Smooth muscle cell (in vitro differentiated cells): ENCODE measurements at regions not wholly inside any gene's neighbourhood (a gene's known extent, or its start where the extent isn't known, plus 50 kb on each side); places are given as distances from the start of the nearest gene placed in this dataset.

Experiments
- DNase-seq: peaks from one replicate; lab custom pipeline; 2025; ENCODE audit not compliant: unreplicated experiment; lab: John Stamatoyannopoulos, UW
- H2AFZ ChIP-seq: fragments of 200-600 bp; sonication (generic); 2 replicates; pipeline ENCODE4 v1.6.0; 2016; ENCODE audit warnings: antibody characterized with exemption, low read depth, mild to moderate bottlenecking
- H3F3A ChIP-seq: fragments of 200-600 bp; sonication (generic); 2 replicates; pipeline ENCODE4 v1.6.0; 2017; ENCODE audit warnings: antibody characterized with exemption, low read depth
- H3K27ac ChIP-seq: fragments of 200-600 bp; sonication (generic); 2 replicates; pipeline ENCODE4 v1.5.1; 2016; ENCODE audit warnings: low read depth, mild to moderate bottlenecking
- H3K27me3 ChIP-seq: fragments of 200-600 bp; sonication (generic); 2 replicates; pipeline ENCODE4 v1.6.1; 2016; ENCODE audit warnings: low read depth, mild to moderate bottlenecking
- H3K36me3 ChIP-seq: fragments of 200-600 bp; sonication (generic); 2 replicates; pipeline ENCODE4 v1.5.1; 2016; ENCODE audit warnings: low read depth
- H3K4me1 ChIP-seq: fragments of 200-600 bp; sonication (generic); 2 replicates; pipeline ENCODE4 v1.5.1; 2016; ENCODE audit warnings: low read depth
- H3K4me2 ChIP-seq: fragments of 200-600 bp; sonication (generic); 2 replicates; pipeline ENCODE4 v1.6.0; 2016; ENCODE audit warnings: mild to moderate bottlenecking
- H3K4me3 ChIP-seq: fragments of 200-600 bp; sonication (generic); 2 replicates; pipeline ENCODE4 v1.5.1; 2016; ENCODE audit warnings: mild to moderate bottlenecking
- H3K79me2 ChIP-seq: fragments of 200-600 bp; sonication (generic); 2 replicates; pipeline ENCODE4 v1.6.0; 2016; ENCODE audit warnings: low read depth, mild to moderate bottlenecking
- H3K9ac ChIP-seq: fragments of 200-600 bp; sonication (generic); 2 replicates; pipeline ENCODE4 v1.6.0; 2016; ENCODE audit warnings: low read depth
- H3K9me3 ChIP-seq: fragments of 200-600 bp; sonication (generic); replicated peaks from 2 replicates; pipeline ENCODE4 v1.5.1; 2016; ENCODE audit warnings: low read depth
- H4K20me1 ChIP-seq: fragments of 200-600 bp; sonication (generic); 2 replicates; pipeline ENCODE4 v1.6.0; 2016; ENCODE audit warnings: low read depth
- CTCF ChIP-seq: fragments of 200-600 bp; sonication (generic); IDR thresholded peaks from 2 replicates; pipeline ENCODE4 v1.5.1; 2017; ENCODE audit warnings: borderline replicate concordance, mild to moderate bottlenecking, antibody characterized with exemption; ENCODE audit not compliant: insufficient read depth, poor library complexity, severe bottlenecking
- WGBS: methylation state at CpG from one replicate; pipeline ENCODE4 v1.1.7; 2016; ENCODE audit warnings: low lambda C conversion rate; 5-methylcytosine and 5-hydroxymethylcytosine counted together

- Histone ChIP-seq H2AFZ (no peak overlapping the region), H4K20me1 (no peaks in the 10 kb centered on the region), H3K27ac (no peak overlapping the region), H3K79me2 (no peaks in the 10 kb centered on the region), H3K4me1 (no peaks in the 10 kb centered on the region), H3K27me3 (no peaks in the 10 kb centered on the region), H3K4me2 (no peak overlapping the region), H3K36me3 (no peaks in the 10 kb centered on the region), H3K9me3 (no peaks in the 10 kb centered on the region), H3K9ac (no peak overlapping the region), H3F3A (no peaks in the 10 kb centered on the region), H3K4me3 (no peak overlapping the region)
- DNase-seq, result no peak
- WGBS, result 71% methylated on average over 6 of the region's 6 CpGs
- no peak for TF ChIP-seq CTCF
Observed at GRCh38 chr5:158465086-158465972, 606.4 kb upstream of the CLINT1 start.

- H3K4me2 ChIP-seq, result no peak overlapping the region
- H3K4me1 ChIP-seq, result no peaks in the 10 kb centered on the region
- no peak overlapping the region for H3K4me3 ChIP-seq
- TF ChIP-seq CTCF, result no peak
- 91% methylated on average over 1 of the region's 1 CpG for WGBS
- H3K36me3 ChIP-seq, result no peaks in the 10 kb centered on the region
- H3K9ac ChIP-seq, result no peak overlapping the region
- H3K79me2 ChIP-seq, result no peaks in the 10 kb centered on the region
- H3F3A ChIP-seq, result no peaks in the 10 kb centered on the region
- no peaks in the 10 kb centered on the region for H3K9me3 ChIP-seq
- H4K20me1 ChIP-seq, result no peaks in the 10 kb centered on the region
- no peak overlapping the region for H3K27ac ChIP-seq
- no peak for DNase-seq
- H2AFZ ChIP-seq, result no peak overlapping the region
- H3K27me3 ChIP-seq, result no peaks in the 10 kb centered on the region
Observed at GRCh38 chr5:158464383-158464782, 605.4 kb upstream of the CLINT1 start.

- no peaks in the 10 kb centered on the region for H3F3A ChIP-seq
Observed at GRCh38 chr5:158463938-158464337, 605.0 kb upstream of the CLINT1 start.

More at GRCh38 chr5:158463938-158464337, 605.0 kb upstream of the CLINT1 start:
- 79% methylated on average over 4 of the region's 4 CpGs for WGBS
- no peak overlapping the region for H3K4me3 ChIP-seq
- H3K27me3 ChIP-seq, result no peaks in the 10 kb centered on the region
- no peak overlapping the region for H2AFZ ChIP-seq
- no peak overlapping the region for H3K4me2 ChIP-seq
- no peaks in the 10 kb centered on the region for H3K36me3 ChIP-seq
- no peak overlapping the region for H3K9ac ChIP-seq
- TF ChIP-seq CTCF, result no peak
- no peak for DNase-seq
- no peaks in the 10 kb centered on the region for H3K9me3 ChIP-seq
- no peaks in the 10 kb centered on the region for H4K20me1 ChIP-seq
- no peaks in the 10 kb centered on the region for H3K4me1 ChIP-seq
- no peaks in the 10 kb centered on the region for H3K79me2 ChIP-seq
- no peak overlapping the region for H3K27ac ChIP-seq
